CD14-positive monocyte (primary cell): ENCODE measurements at regions not wholly inside any gene's neighbourhood (a gene's known extent, or its start where the extent isn't known, plus 50 kb on each side); places are given as distances from the start of the nearest gene placed in this dataset.

ENCODE experiments used
- DNase-seq, 3 donors: peaks; one replicate each; pipeline ENCODE4 v3.0.0-alpha.2; 2011 to 2022
- H2AFZ ChIP-seq: 2 replicates; pipeline ENCODE4 v1.6.0; 2012; ENCODE audit warnings: mild to moderate bottlenecking, low read depth, low read length, inconsistent platforms; ENCODE audit not compliant: insufficient read depth, poor library complexity, severe bottlenecking
- H3K27ac ChIP-seq, 2 donors: 1 replicate in 1 of 2; 2 replicates in 1 of 2; pipeline ENCODE4 v1.5.1; 2012 to 2013; ENCODE audit warnings: low read length in 2 of 2, control low read depth in 1 of 2, inconsistent platforms in 1 of 2, low read depth in 1 of 2, mild to moderate bottlenecking in 1 of 2
- H3K27me3 ChIP-seq, 2 donors: one replicate each; pipeline versions ENCODE4 v1.6.0 to v1.6.1; 2011 to 2013; ENCODE audit warnings: low read length in 2 of 2; ENCODE audit not compliant: control insufficient read depth in 2 of 2, insufficient read depth in 2 of 2
- H3K36me3 ChIP-seq, 2 donors: replicated peaks in 1 of 2; 1 replicate in 1 of 2; 2 replicates in 1 of 2; pipeline versions ENCODE4 v1.5.1 to v1.6.1; 2012 to 2013; ENCODE audit warnings: low read length in 2 of 2, control low read depth in 1 of 2, inconsistent platforms in 1 of 2, mild to moderate bottlenecking in 1 of 2; ENCODE audit not compliant: insufficient read depth in 2 of 2, control insufficient read depth in 1 of 2
- H3K4me1 ChIP-seq, 2 donors: 1 replicate in 1 of 2; 2 replicates in 1 of 2; pipeline versions ENCODE4 v1.5.1 to v1.6.1; 2012 to 2013; ENCODE audit warnings: low read length in 2 of 2, control low read depth in 1 of 2, inconsistent platforms in 1 of 2, mild to moderate bottlenecking in 1 of 2, moderate library complexity in 1 of 2; ENCODE audit not compliant: insufficient read depth in 2 of 2, control insufficient read depth in 1 of 2
- H3K4me2 ChIP-seq: replicated peaks from 2 replicates; pipeline ENCODE3; 2012; ENCODE audit warnings: low read length, moderate library complexity, mild to moderate bottlenecking; ENCODE audit not compliant: poor library complexity, severe bottlenecking; ENCODE audit errors: extremely low read depth
- H3K4me3 ChIP-seq, 3 experiments: fragments of 200-600 bp in 1 of 3; sonication (generic) in 1 of 3; replicated peaks in 1 of 3; 1 replicate in 2 of 3; 2 replicates in 1 of 3; pipeline ENCODE4 v1.5.1; 2011 to 2013; ENCODE audit warnings: low read length in 3 of 3, mild to moderate bottlenecking in 3 of 3, control low read depth in 2 of 3, low read depth in 2 of 3, inconsistent platforms in 1 of 3, moderate library complexity in 1 of 3
- H3K79me2 ChIP-seq: 2 replicates; pipeline ENCODE4 v1.6.0; 2012; ENCODE audit warnings: mild to moderate bottlenecking, control low read depth, inconsistent platforms, low read length, moderate library complexity; ENCODE audit not compliant: insufficient read depth
- H3K9ac ChIP-seq: 2 replicates; pipeline ENCODE4 v1.6.0; 2017; ENCODE audit warnings: low read length, mild to moderate bottlenecking; ENCODE audit not compliant: insufficient read depth, poor library complexity, severe bottlenecking
- H3K9me3 ChIP-seq, 2 donors: replicated peaks in 1 of 2; 1 replicate in 1 of 2; 2 replicates in 1 of 2; pipeline versions ENCODE4 v1.5.1 to v1.6.1; 2012 to 2013; ENCODE audit warnings: low read length in 2 of 2, control low read depth in 1 of 2; ENCODE audit not compliant: control insufficient read depth in 1 of 2, insufficient read depth in 1 of 2
- H4K20me1 ChIP-seq: 2 replicates; pipeline ENCODE4 v1.6.0; 2012; ENCODE audit warnings: mild to moderate bottlenecking, low read length, control low read depth, moderate library complexity; ENCODE audit not compliant: insufficient read depth
- H3K27ac Mint-ChIP-seq, 7 donors: one replicate each; pipeline ENCODE4 v1.8.0; 2020; ENCODE audit warnings: mild to moderate bottlenecking in 7 of 7, mixed read lengths in 7 of 7, moderate library complexity in 6 of 7, inconsistent platforms in 2 of 7
- H3K27me3 Mint-ChIP-seq, 3 donors: one replicate each; pipeline ENCODE4 v1.8.0; 2021 to 2022; ENCODE audit warnings: low read depth in 3 of 3, mild to moderate bottlenecking in 3 of 3, mixed read lengths in 3 of 3, moderate library complexity in 3 of 3, inconsistent platforms in 1 of 3
- H3K36me3 Mint-ChIP-seq, 2 donors: one replicate each; pipeline ENCODE4 v1.8.0; 2020; ENCODE audit warnings: mixed read lengths in 2 of 2, inconsistent platforms in 1 of 2, mild to moderate bottlenecking in 1 of 2
- H3K4me1 Mint-ChIP-seq: one replicate; pipeline ENCODE4 v1.8.0; 2020; ENCODE audit warnings: mild to moderate bottlenecking, mixed read lengths
- H3K4me3 Mint-ChIP-seq, 2 donors: one replicate each; pipeline ENCODE4 v1.8.0; 2020; ENCODE audit warnings: mild to moderate bottlenecking in 2 of 2, mixed read lengths in 2 of 2, moderate library complexity in 1 of 2
- H3K9me3 Mint-ChIP-seq, 7 donors: one replicate each; pipeline ENCODE4 v1.8.0; 2020 to 2022; ENCODE audit warnings: mixed read lengths in 7 of 7, mild to moderate bottlenecking in 6 of 7, moderate library complexity in 6 of 7, inconsistent platforms in 2 of 7
- WGBS: methylation state at CpG from one replicate; pipeline ENCODE4 v1.1.5; 2013; ENCODE audit warnings: missing lambda C conversion rate; ENCODE audit not compliant: insufficient coverage; 5-methylcytosine and 5-hydroxymethylcytosine counted together
- intact Hi-C, 2 donors: fragments of 100-400 bp; cut with micrococcal nuclease; formaldehyde crosslinking; loops; one replicate each; pipeline versions ENCODE4 v1.15.0 to v1.15.1; 2023
- TF ChIP-seq, protein P1 (sequence below): fragments of 200-600 bp; IDR thresholded peaks from one replicate; pipeline ENCODE4 v1.8.0; 2022; ENCODE audit warnings: antibody characterized with exemption, mild to moderate bottlenecking

DNA sequence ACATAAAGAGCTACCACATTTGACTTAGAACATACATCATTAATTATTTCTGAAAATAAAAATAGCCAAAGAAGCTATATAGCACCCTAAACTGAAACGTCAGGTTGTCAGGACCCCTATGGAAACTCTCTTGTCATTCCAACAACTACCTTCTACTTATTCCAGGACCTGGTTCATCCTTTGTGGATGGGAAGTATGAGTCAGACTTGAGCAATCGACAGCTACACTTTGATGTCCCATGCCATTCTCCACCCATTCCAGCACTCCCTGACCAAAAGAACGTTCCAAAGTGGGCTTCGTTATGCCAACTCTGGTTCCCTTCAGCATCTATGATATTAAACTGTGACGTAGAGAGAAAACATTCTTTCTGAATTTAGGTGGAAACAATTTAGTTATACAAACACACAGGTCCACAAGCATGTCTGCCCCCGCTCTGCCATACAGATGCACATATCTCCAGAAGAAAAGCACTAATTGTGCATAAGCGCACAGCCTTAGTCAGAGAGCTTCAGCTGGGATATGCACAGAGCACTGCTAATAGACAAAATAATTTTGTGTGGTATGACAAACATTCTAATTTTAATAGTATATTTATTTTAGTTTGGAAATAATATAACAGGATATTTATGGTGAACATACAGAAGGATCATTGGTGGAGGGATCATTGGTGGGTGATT, 723.1 kb upstream of the B3GALT2 start:
- H3K27me3 ChIP-seq, result no peaks in the 10 kb centered on the region
- H3K36me3 ChIP-seq, result no peaks in the 10 kb centered on the region
- H3K9me3 ChIP-seq, result peaks cover 2 to 5% of the 10 kb centered on the region in 2 donors
- no peak overlapping the region for H2AFZ ChIP-seq
- Mint-ChIP-seq H3K27ac (no peak overlapping the region), H3K27me3 (peaks cover 0 to 2% (median 0%) of the 10 kb centered on the region in 3 donors), H3K4me1 (no peaks in the 10 kb centered on the region), H3K9me3 (peaks cover 1 to 9% (median 6%) of the 10 kb centered on the region in 7 donors), H3K36me3 (no peaks in the 10 kb centered on the region), H3K4me3 (no peak overlapping the region)
- no peak overlapping the region for H3K27ac ChIP-seq
- no peak for DNase-seq
- H3K79me2 ChIP-seq, result no peaks in the 10 kb centered on the region
- H3K4me1 ChIP-seq, result no peaks in the 10 kb centered on the region
- no CpG with 5 or more reads among the region's 7 CpGs for WGBS
- TF ChIP-seq, protein P1, sequence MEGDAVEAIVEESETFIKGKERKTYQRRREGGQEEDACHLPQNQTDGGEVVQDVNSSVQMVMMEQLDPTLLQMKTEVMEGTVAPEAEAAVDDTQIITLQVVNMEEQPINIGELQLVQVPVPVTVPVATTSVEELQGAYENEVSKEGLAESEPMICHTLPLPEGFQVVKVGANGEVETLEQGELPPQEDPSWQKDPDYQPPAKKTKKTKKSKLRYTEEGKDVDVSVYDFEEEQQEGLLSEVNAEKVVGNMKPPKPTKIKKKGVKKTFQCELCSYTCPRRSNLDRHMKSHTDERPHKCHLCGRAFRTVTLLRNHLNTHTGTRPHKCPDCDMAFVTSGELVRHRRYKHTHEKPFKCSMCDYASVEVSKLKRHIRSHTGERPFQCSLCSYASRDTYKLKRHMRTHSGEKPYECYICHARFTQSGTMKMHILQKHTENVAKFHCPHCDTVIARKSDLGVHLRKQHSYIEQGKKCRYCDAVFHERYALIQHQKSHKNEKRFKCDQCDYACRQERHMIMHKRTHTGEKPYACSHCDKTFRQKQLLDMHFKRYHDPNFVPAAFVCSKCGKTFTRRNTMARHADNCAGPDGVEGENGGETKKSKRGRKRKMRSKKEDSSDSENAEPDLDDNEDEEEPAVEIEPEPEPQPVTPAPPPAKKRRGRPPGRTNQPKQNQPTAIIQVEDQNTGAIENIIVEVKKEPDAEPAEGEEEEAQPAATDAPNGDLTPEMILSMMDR, result no peak
- no peak overlapping the region for H3K4me3 ChIP-seq
- no peak overlapping the region for H3K9ac ChIP-seq
- H3K4me2 ChIP-seq, result no peak overlapping the region
- no peaks in the 10 kb centered on the region for H4K20me1 ChIP-seq
- intact Hi-C loops, result no loop called here

DNA sequence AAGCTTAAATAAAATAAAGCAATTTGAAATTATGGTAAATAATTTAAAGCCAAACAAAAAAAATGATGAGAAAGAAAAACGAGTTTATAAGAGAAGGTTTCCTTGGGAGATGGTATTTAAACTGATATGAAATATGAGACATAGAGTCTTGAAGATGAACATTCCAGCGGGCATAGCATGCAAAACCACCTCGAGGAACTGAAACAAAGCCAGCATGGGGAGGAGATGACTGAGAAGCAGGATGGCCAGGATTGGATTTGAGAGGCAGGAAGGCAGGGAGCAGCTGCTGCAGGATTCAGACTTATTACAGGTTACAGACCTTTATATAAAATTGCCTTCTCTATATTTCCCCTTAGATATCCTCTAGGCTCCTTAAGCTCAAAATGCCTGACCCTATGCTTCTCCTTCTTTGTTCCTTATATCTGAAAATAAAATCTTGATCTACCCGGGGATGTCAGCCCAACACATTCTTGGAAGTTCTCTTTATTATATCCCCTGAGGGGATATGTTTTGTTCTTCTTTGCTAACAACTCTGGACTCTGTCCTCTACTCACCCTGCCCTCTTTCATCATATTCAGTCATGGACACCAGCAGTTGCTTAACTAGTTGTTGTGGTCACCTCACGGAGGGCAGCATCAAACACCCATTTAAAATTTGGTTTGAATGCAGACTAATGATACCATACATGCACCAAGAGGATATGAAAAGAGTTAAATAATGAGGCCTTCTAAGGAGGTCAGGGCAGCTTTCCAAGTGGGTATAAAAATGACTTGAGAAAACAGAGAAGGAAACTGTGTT, 719.1 kb upstream of the B3GALT2 start:
- H3K27me3 Mint-ChIP-seq, result peaks cover 0 to 2% (median 0%) of the 10 kb centered on the region in 3 donors
- 92% methylated on average over 2 of the region's 5 CpGs for WGBS
- H3K27ac Mint-ChIP-seq, result peak overlapping the region in 1 of 7 donors; percentile 61

More for the DNA sequence above, 719.1 kb upstream of the B3GALT2 start:
- Histone ChIP-seq H3K4me3 (no peak overlapping the region), H3K36me3 (no peaks in the 10 kb centered on the region), H3K27me3 (no peaks in the 10 kb centered on the region), H3K79me2 (no peaks in the 10 kb centered on the region), H3K4me1 (no peaks in the 10 kb centered on the region), H3K9ac (no peak overlapping the region), H4K20me1 (no peaks in the 10 kb centered on the region), H3K4me2 (no peak overlapping the region), H3K27ac (no peak overlapping the region), H2AFZ (no peak overlapping the region), H3K9me3 (peaks cover 0 to 1% of the 10 kb centered on the region in 2 donors)
- no peak overlapping the region for H3K4me3 Mint-ChIP-seq
- no peaks in the 10 kb centered on the region for H3K36me3 Mint-ChIP-seq
- no peak for DNase-seq
- peaks cover 1 to 7% (median 6%) of the 10 kb centered on the region in 7 donors for H3K9me3 Mint-ChIP-seq
- no peaks in the 10 kb centered on the region for H3K4me1 Mint-ChIP-seq
- TF ChIP-seq, protein P1, result no peak
- intact Hi-C loops, result no loop called here
